ENCODE measurements at regions not wholly inside any gene's neighbourhood (a gene's known extent, or its start where the extent isn't known, plus 50 kb on each side); places are given as distances from the start of the nearest gene placed in this dataset.

DNA sequence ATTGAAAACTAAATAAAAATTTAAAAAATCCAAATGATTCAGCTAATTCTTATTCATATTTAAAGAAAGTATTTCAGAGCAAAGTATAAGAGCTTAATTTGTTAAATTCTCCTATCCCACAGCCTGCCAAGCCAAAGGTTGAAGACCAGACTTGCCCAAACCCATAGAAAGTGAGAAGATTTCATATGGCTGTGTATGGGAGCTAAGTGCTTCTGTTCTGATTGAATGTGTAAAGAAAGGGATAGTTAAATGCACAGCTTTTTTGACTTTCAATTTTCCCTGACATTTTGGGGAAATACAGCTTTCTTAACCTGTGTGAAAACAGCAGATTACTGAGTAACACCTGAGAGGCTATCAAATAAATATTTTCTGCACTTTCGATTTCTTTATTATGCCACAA lies 125.0 kb upstream of the MTAP start:
- TF ChIP-seq POLR2AphosphoS5 (IDR thresholded peaks at IDR 0.05; ENCODE audit: low read depth, low read length) (no peak), POLR2A (IDR thresholded peaks at IDR 0.05; ENCODE audit: low read depth, low read length) (no peak), TAF1 (IDR thresholded peaks at IDR 0.05; ENCODE audit: low read depth, low read length) (no peak)

All from GM12891 (cell line).